Dendritic cell treated with granulocyte-macrophage colony-stimulating factor and Interleukin-4, amounts not matched to agents 40 ng/mL and 50 ng/mL, for 4 days (primary cell): ENCODE measurements at regions not wholly inside any gene's neighbourhood (a gene's known extent, or its start where the extent isn't known, plus 50 kb on each side); places are given as distances from the start of the nearest gene placed in this dataset.
"Not testable (repeated sequence)": the region's sequence is repeated elsewhere in the genome, so short reads cannot be mapped to it uniquely, and the experiment has no call there.

Experiments
- H3K27ac Mint-ChIP-seq: one replicate; pipeline ENCODE4 v1.8.0; 2022; ENCODE audit warnings: mild to moderate bottlenecking, mixed read lengths
- H3K27me3 Mint-ChIP-seq: one replicate; pipeline ENCODE4 v1.8.0; 2022; ENCODE audit warnings: mild to moderate bottlenecking, mixed read lengths
- H3K36me3 Mint-ChIP-seq: one replicate; pipeline ENCODE4 v1.8.0; 2022; ENCODE audit warnings: low read depth, mixed read lengths
- H3K4me1 Mint-ChIP-seq: one replicate; pipeline ENCODE4 v1.8.0; 2022; ENCODE audit warnings: low read depth, mixed read lengths
- H3K4me3 Mint-ChIP-seq: one replicate; pipeline ENCODE4 v1.8.0; 2022; ENCODE audit warnings: mild to moderate bottlenecking, moderate library complexity, mixed read lengths
- H3K9me3 Mint-ChIP-seq: one replicate; pipeline ENCODE4 v1.8.0; 2022; ENCODE audit warnings: mixed read lengths
- intact Hi-C: fragments of 100-400 bp; cut with micrococcal nuclease; formaldehyde crosslinking; loops from one replicate; pipeline ENCODE4 v1.15.0; 2022

GRCh38 chr20:40634891-40635290 lies 54.1 kb downstream of the MAFB start:
- Mint-ChIP-seq H3K27ac (no peak overlapping the region), H3K4me3 (no peak overlapping the region), H3K9me3 (no peaks in the 10 kb centered on the region), H3K4me1 (peaks cover 29% of the 10 kb centered on the region), H3K36me3 (no peaks in the 10 kb centered on the region), H3K27me3 (peaks cover 32% of the 10 kb centered on the region)
- intact Hi-C loops = no loop called here

- Mint-ChIP-seq H3K36me3 (no peaks in the 10 kb centered on the region), H3K27me3 (peaks cover 39% of the 10 kb centered on the region), H3K4me1 (peaks cover 19% of the 10 kb centered on the region), H3K27ac (no peak overlapping the region), H3K9me3 (no peaks in the 10 kb centered on the region), H3K4me3 (no peak overlapping the region)
- intact Hi-C loops = no loop called here
Observed at GRCh38 chr20:40633123-40633850, 55.7 kb downstream of the MAFB start.

DNA sequence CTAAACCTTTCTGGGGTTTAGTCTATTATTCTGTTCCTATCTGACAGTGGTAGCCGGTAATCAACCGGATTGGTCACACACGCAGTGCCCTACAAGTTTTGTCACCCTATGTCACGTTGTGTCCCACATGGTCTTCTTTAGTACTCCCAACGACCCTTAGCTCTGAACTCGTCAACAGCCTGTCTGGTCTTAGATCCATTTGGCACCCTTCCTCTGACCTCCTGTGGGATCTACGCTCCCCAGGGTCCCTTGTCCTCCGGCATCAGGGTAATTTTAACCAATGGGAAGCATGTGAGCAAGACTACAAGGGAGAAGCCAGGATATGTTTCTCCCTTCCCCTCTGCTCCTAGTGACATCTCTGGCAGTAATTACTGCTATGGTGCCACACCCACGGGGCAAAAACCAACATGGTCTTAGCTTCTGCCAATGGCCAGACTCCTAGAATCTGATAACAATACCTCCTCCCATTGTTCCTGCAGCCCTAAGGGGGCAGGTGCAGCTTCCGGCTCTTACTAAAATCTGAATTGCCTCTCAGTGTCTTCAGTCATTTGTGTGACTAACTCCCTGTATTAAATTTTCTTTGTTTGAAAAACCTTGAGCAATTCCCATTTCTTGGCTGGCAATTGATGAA lies 56.6 kb downstream of the MAFB start:
- no peak overlapping the region for H3K27ac Mint-ChIP-seq
- intact Hi-C loops = no loop called here
- H3K4me3 Mint-ChIP-seq = no peak overlapping the region

GRCh38 chr20:40631119-40631631 lies 57.9 kb downstream of the MAFB start:
- intact Hi-C loops = no loop called here
- Mint-ChIP-seq H3K36me3 (no peaks in the 10 kb centered on the region), H3K4me3 (no peak overlapping the region), H3K27me3 (peaks cover 48% of the 10 kb centered on the region), H3K27ac (no peak overlapping the region), H3K9me3 (peaks cover 11% of the 10 kb centered on the region), H3K4me1 (peaks cover 13% of the 10 kb centered on the region)

More for the DNA sequence above, 56.6 kb downstream of the MAFB start:
- H3K36me3 Mint-ChIP-seq = no peaks in the 10 kb centered on the region
- peaks cover 42% of the 10 kb centered on the region for H3K27me3 Mint-ChIP-seq
- H3K9me3 Mint-ChIP-seq = peaks cover under 1% of the 10 kb centered on the region
- H3K4me1 Mint-ChIP-seq = peaks cover 13% of the 10 kb centered on the region

GRCh38 chr20:40630713-40631112 lies 58.3 kb downstream of the MAFB start:
- H3K27me3 Mint-ChIP-seq = peaks cover 48% of the 10 kb centered on the region
- peaks cover 13% of the 10 kb centered on the region for H3K4me1 Mint-ChIP-seq
- no peaks in the 10 kb centered on the region for H3K36me3 Mint-ChIP-seq
- H3K27ac Mint-ChIP-seq = no peak overlapping the region
- H3K4me3 Mint-ChIP-seq = no peak overlapping the region
- intact Hi-C loops = no loop called here
- H3K9me3 Mint-ChIP-seq = peaks cover 16% of the 10 kb centered on the region

- H3K4me3 Mint-ChIP-seq = no peak overlapping the region
- intact Hi-C loops = no loop called here
- H3K4me1 Mint-ChIP-seq = peaks cover 13% of the 10 kb centered on the region
- no peak overlapping the region for H3K27ac Mint-ChIP-seq
- no peaks in the 10 kb centered on the region for H3K36me3 Mint-ChIP-seq
- peaks cover 17% of the 10 kb centered on the region for H3K9me3 Mint-ChIP-seq
- H3K27me3 Mint-ChIP-seq = peaks cover 45% of the 10 kb centered on the region
Observed at GRCh38 chr20:40630099-40630498, 58.9 kb downstream of the MAFB start.

GRCh38 chr20:40628877-40629276 lies 60.2 kb downstream of the MAFB start:
- Mint-ChIP-seq H3K27me3 (peaks cover 45% of the 10 kb centered on the region), H3K36me3 (no peaks in the 10 kb centered on the region), H3K27ac (no peak overlapping the region), H3K4me1 (peaks cover 13% of the 10 kb centered on the region), H3K4me3 (no peak overlapping the region), H3K9me3 (peaks cover 17% of the 10 kb centered on the region)
- intact Hi-C loops = no loop called here

- H3K36me3 Mint-ChIP-seq, H3K9me3 Mint-ChIP-seq, intact Hi-C loops, H3K27ac Mint-ChIP-seq, H3K4me3 Mint-ChIP-seq, H3K4me1 Mint-ChIP-seq: not testable (repeated sequence)
- peaks cover 35% of the 10 kb centered on the region for H3K27me3 Mint-ChIP-seq
Observed at GRCh38 chr20:40619053-40619452, 70.0 kb downstream of the MAFB start.

DNA sequence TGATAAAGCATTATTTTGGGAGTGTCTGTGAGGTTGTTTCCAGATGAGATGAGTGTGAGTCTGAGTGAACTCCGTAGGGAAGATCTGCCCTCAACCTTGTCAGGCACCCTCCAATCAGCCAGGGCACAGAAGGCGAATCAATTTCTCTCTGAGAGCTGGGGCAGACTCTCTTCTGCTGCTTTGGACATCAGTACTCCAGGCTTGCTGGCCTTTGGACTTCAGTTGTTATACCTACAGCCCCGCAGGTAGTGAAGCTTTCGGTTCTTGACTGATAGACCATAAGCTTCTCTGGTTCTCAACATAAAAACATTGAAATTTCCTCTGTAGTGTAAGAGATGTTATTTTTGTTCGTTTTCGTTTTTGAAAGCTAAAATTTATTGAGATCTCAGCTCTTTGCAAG lies 71.4 kb downstream of the MAFB start:
- H3K27ac Mint-ChIP-seq = no peak overlapping the region
- no peak overlapping the region for H3K4me3 Mint-ChIP-seq
- H3K27me3 Mint-ChIP-seq = peaks cover 40% of the 10 kb centered on the region
- intact Hi-C loops = no loop called here
- H3K4me1 Mint-ChIP-seq = no peaks in the 10 kb centered on the region
- no peaks in the 10 kb centered on the region for H3K36me3 Mint-ChIP-seq
- H3K9me3 Mint-ChIP-seq = no peaks in the 10 kb centered on the region

DNA sequence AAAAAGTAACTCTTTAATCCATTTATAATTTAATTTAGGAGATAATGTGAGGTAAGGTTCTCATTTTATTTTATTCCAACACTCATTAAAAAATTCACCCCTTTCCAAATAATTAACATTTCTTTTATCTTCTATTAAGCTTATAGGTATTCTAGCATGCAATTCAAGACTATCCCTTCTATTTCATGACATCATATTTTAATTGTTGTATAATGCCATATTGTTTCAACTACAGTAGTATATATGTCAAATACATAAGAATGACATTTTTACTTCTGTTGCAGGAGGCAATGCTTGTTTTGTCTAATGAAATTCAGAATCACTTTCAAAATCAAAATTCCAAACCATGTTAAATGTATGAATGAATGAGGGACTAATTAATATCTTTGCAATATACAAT lies 76.2 kb downstream of the MAFB start:
- Mint-ChIP-seq H3K27me3 (peaks cover 44% of the 10 kb centered on the region), H3K9me3 (no peaks in the 10 kb centered on the region), H3K27ac (no peak overlapping the region), H3K4me3 (no peak overlapping the region), H3K36me3 (no peaks in the 10 kb centered on the region), H3K4me1 (no peaks in the 10 kb centered on the region)
- intact Hi-C loops = no loop called here

- no peak overlapping the region for H3K4me3 Mint-ChIP-seq
- H3K27me3 Mint-ChIP-seq = peaks cover 44% of the 10 kb centered on the region
- no peaks in the 10 kb centered on the region for H3K9me3 Mint-ChIP-seq
- H3K27ac Mint-ChIP-seq = no peak overlapping the region
- intact Hi-C loops = no loop called here
- no peaks in the 10 kb centered on the region for H3K36me3 Mint-ChIP-seq
- H3K4me1 Mint-ChIP-seq = no peaks in the 10 kb centered on the region
Observed at GRCh38 chr20:40612247-40612646, 76.8 kb downstream of the MAFB start.

DNA sequence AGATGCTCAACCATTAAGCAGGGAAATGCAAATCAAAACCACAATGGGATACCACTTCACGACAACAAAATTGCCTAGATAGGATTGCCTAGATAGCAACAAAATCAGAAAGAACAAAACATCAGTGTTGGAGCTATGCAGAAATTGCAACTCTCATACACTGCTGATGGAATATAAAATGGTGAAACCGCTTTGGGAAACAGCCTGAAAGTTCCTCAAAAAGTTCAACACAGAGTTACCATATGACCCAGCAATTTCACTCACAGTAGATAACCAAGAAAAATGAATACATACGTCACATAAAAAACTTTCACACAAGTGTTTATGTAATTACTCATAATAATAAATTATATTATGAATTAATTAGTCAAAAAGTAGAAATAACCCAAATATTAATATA lies 78.3 kb downstream of the MAFB start:
- Mint-ChIP-seq H3K27me3 (peaks cover 41% of the 10 kb centered on the region), H3K4me1 (no peaks in the 10 kb centered on the region), H3K36me3 (no peaks in the 10 kb centered on the region), H3K27ac (no peak overlapping the region), H3K9me3 (no peaks in the 10 kb centered on the region), H3K4me3 (no peak overlapping the region)
- intact Hi-C loops = no loop called here

- Mint-ChIP-seq H3K9me3 (no peaks in the 10 kb centered on the region), H3K27ac (no peak overlapping the region), H3K4me3 (no peak overlapping the region), H3K27me3 (peaks cover 51% of the 10 kb centered on the region), H3K4me1 (no peaks in the 10 kb centered on the region), H3K36me3 (no peaks in the 10 kb centered on the region)
- intact Hi-C loops = no loop called here
Observed at GRCh38 chr20:40607927-40608326, 81.1 kb downstream of the MAFB start.

DNA sequence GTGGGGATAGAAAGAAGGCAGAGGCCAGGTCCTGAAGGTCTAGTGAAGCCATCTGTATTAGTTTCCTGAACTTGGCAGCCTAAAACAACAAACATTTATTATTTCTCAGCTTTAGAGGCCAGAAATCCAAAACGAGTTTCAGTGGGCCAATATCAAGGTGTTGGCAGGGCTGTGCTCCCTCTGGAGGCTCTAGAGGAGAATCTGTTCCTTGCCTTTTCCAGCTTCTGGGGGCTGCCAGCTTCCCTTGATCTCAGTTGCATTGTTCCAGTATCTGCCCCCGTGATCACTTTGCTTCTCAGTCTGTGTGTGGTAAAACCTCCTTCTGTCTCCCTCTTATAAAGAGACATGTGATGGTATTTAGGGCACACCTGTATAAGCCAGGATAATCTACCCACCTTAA lies 82.4 kb downstream of the MAFB start:
- intact Hi-C loops = no loop called here
- H3K27me3 Mint-ChIP-seq = peaks cover 49% of the 10 kb centered on the region
- H3K4me3 Mint-ChIP-seq = no peak overlapping the region

More for the DNA sequence above, 82.4 kb downstream of the MAFB start:
- Mint-ChIP-seq H3K27ac (no peak overlapping the region), H3K36me3 (no peaks in the 10 kb centered on the region), H3K4me1 (no peaks in the 10 kb centered on the region), H3K9me3 (no peaks in the 10 kb centered on the region)
